Neural crest cell (in vitro differentiated cells): ENCODE measurements at regions not wholly inside any gene's neighbourhood (a gene's known extent, or its start where the extent isn't known, plus 50 kb on each side); places are given as distances from the start of the nearest gene placed in this dataset.

Experiments used
- DNase-seq: peaks from one replicate; pipeline ENCODE4 v3.0.0; 2021; ENCODE audit warnings: low read depth, mixed read lengths, low spot score
- H3K27ac Mint-ChIP-seq: one replicate; pipeline ENCODE4 v1.8.0; 2021; ENCODE audit warnings: mild to moderate bottlenecking, mixed read lengths; ENCODE audit not compliant: unreplicated experiment
- H3K27me3 Mint-ChIP-seq: 2 replicates; pipeline ENCODE4 v1.8.0; 2021; ENCODE audit warnings: low read depth, mild to moderate bottlenecking, mixed read lengths
- H3K36me3 Mint-ChIP-seq: 2 replicates; pipeline ENCODE4 v1.8.0; 2021; ENCODE audit warnings: low read depth, mild to moderate bottlenecking, mixed read lengths
- H3K4me1 Mint-ChIP-seq: 2 replicates; pipeline ENCODE4 v1.8.0; 2021; ENCODE audit warnings: mixed read lengths
- H3K4me3 Mint-ChIP-seq: one replicate; pipeline ENCODE4 v1.8.0; 2021; ENCODE audit warnings: mild to moderate bottlenecking, mixed read lengths
- H3K9me3 Mint-ChIP-seq: 2 replicates; pipeline ENCODE4 v1.8.0; 2021; ENCODE audit warnings: mixed read lengths
- CTCF ChIP-seq: fragments of 200-600 bp; sonication (generic); conservative IDR thresholded peaks from 2 replicates; pipeline ENCODE4 v1.5.0; 2021; ENCODE audit warnings: antibody characterized with exemption, mild to moderate bottlenecking

GRCh38 chr4:117478702-117479101 is 393.3 kb upstream of the TRAM1L1 start:
- DNase-seq, result no peak
- no peaks in the 10 kb centered on the region for H3K27me3 Mint-ChIP-seq
- no peaks in the 10 kb centered on the region for H3K4me1 Mint-ChIP-seq
- no peak for TF ChIP-seq CTCF
- H3K4me3 Mint-ChIP-seq, result no peak overlapping the region
- H3K36me3 Mint-ChIP-seq, result no peaks in the 10 kb centered on the region
- no peak overlapping the region for H3K27ac Mint-ChIP-seq
- no peaks in the 10 kb centered on the region for H3K9me3 Mint-ChIP-seq

GRCh38 chr4:117479673-117480072 is 394.3 kb upstream of the TRAM1L1 start:
- no peak for TF ChIP-seq CTCF
- no peaks in the 10 kb centered on the region for H3K9me3 Mint-ChIP-seq
- no peak for DNase-seq
- no peaks in the 10 kb centered on the region for H3K36me3 Mint-ChIP-seq
- no peaks in the 10 kb centered on the region for H3K4me1 Mint-ChIP-seq
- no peak overlapping the region for H3K27ac Mint-ChIP-seq
- H3K4me3 Mint-ChIP-seq, result no peak overlapping the region
- no peaks in the 10 kb centered on the region for H3K27me3 Mint-ChIP-seq

- H3K27ac Mint-ChIP-seq, result no peak overlapping the region
- no peak for TF ChIP-seq CTCF
- DNase-seq, result no peak
- no peaks in the 10 kb centered on the region for H3K36me3 Mint-ChIP-seq
- no peak overlapping the region for H3K4me3 Mint-ChIP-seq
- no peaks in the 10 kb centered on the region for H3K27me3 Mint-ChIP-seq
- H3K9me3 Mint-ChIP-seq, result no peaks in the 10 kb centered on the region
- H3K4me1 Mint-ChIP-seq, result no peaks in the 10 kb centered on the region
Measured at GRCh38 chr4:117481742-117482141, 396.4 kb upstream of the TRAM1L1 start.

- H3K27ac Mint-ChIP-seq, result no peak overlapping the region
- no peak overlapping the region for H3K4me3 Mint-ChIP-seq
- no peak for DNase-seq
- no peaks in the 10 kb centered on the region for H3K27me3 Mint-ChIP-seq
- no peaks in the 10 kb centered on the region for H3K9me3 Mint-ChIP-seq
- peaks cover 6% of the 10 kb centered on the region for H3K4me1 Mint-ChIP-seq
- H3K36me3 Mint-ChIP-seq, result no peaks in the 10 kb centered on the region
- no peak for TF ChIP-seq CTCF
Measured at GRCh38 chr4:117488692-117489091, 403.3 kb upstream of the TRAM1L1 start.

GRCh38 chr4:117489107-117489506 is 403.7 kb upstream of the TRAM1L1 start:
- H3K27ac Mint-ChIP-seq, result no peak overlapping the region
- peaks cover 6% of the 10 kb centered on the region for H3K4me1 Mint-ChIP-seq
- no peak for TF ChIP-seq CTCF
- H3K9me3 Mint-ChIP-seq, result no peaks in the 10 kb centered on the region
- no peak for DNase-seq
- no peaks in the 10 kb centered on the region for H3K27me3 Mint-ChIP-seq
- H3K4me3 Mint-ChIP-seq, result no peak overlapping the region
- no peaks in the 10 kb centered on the region for H3K36me3 Mint-ChIP-seq

GRCh38 chr4:117491516-117491915 is 406.1 kb upstream of the TRAM1L1 start:
- Mint-ChIP-seq H3K27me3 (no peaks in the 10 kb centered on the region), H3K4me3 (no peak overlapping the region), H3K27ac (no peak overlapping the region), H3K36me3 (no peaks in the 10 kb centered on the region), H3K9me3 (no peaks in the 10 kb centered on the region), H3K4me1 (peaks cover 6% of the 10 kb centered on the region)
- no peak for TF ChIP-seq CTCF
- DNase-seq, result no peak
